ENCODE measurements at regions not wholly inside any gene's neighbourhood (a gene's known extent, or its start where the extent isn't known, plus 50 kb on each side); places are given as distances from the start of the nearest gene placed in this dataset.

DNA sequence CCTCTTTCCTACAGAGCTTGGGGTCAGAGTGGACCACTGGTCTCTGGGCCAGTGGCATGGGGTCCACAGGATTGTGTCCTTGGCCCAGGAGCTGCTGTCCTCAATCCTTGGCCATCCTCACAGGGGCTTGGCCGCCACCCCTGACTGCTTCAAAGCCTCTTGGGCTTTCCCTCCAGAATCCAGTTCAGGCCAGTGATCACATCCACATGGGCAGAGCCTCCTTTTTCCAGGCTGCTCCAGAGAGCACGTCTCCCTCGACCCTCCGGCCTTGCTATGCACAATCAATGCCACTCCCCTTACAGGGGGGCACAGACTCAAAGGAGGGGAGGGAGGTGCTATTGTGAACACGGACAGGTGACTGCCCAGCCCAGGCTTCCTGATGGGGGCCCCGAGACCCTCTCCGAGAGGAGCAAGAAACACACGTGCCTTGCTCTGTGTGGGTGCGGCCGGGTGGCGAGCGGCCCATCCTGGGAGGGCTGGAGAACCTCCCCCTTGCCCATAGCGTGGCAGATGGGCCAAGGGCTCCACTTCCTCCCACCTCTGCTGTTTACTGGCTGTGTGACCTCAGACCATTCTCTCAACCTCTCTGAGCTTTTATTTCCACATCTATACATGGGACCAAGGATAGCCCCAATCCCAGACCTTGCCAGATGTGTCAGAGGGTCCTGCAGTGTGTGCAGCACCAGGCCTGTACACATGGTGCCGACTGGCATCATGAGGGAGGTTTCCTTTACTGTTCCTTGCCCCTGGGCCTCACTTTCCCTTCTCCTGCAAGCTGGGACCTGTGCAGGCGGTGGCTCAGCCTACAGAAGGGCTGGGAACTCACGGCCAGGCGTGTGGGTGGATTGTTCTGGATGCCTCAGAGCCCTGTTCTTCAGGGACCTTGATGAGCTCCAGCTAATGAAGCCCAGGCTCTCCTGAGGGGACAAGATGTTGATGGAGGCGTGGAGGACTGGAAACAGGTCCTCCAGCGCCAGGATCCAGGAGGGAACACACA is 229.0 kb upstream of the GSE1 start:
- DNase-seq: no peak

DNA sequence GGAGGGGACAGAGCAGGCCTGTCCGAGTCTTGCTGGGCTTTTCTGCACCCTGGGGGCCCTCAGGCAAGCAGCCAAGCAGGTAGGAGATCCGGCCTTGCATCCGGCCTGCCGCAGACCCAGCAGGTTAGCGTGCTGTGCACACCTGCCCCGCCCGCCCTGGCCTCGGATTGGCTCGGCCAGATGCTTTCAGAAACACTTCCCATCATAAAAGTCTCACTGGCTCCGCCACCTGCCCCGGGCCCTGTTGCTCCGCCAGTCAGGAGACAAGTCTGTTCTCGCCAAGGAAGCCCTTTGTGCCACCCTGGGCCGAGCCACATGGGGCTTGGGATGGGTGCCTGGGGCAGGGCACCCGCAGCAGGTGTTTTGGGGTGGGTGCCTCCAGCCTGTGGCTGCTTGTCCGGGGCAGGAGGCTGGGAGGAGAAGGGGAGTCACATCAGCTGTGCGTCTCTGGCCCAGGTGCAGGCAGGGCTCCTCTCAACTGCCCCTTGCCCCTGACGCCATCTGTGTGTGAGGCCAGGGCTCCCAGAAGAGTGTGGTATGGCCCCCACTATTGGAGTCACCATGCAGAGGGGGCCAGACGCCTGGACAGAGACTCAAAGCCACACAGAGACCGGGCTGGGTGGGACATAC is 228.2 kb upstream of the GSE1 start:
- DNase-seq: no peak

GRCh38 chr16:85385463-85386331 is 227.4 kb upstream of the GSE1 start:
- DNase-seq: no peak

DNA sequence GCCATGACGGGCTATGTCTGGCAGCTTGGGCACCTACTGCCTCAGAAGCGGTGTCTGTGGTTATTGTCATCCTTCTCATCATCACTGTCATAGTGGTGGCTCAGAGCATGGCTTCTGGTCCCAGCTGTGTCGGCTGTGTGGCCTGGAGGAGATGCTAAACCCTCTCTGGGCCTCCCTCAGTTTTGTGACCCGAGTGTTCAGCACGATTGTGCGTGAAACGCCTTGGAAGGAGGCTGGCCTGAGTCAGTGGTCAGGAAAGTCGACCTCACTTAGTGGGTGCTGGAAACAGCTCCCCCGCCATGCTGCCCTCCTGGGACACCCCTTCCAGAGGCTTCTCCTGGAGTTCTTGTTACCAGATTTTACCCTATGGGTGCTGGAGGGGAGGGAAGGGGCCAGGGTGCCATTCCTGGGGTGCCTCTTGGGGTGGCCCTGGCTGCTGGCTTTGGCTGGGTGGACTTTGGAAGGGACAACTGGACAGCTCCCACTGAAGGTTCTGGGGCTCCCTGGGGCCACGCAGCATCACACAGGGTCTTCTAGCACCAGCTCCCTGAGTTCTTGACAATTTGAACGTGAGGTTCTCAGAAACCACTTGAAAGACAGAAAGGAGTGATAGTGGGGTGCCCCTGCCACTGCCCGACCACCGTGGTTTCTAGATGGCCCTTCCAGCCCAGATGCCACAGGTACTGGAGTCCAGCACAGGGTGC is 226.5 kb upstream of the GSE1 start:
- no peak for DNase-seq

DNA sequence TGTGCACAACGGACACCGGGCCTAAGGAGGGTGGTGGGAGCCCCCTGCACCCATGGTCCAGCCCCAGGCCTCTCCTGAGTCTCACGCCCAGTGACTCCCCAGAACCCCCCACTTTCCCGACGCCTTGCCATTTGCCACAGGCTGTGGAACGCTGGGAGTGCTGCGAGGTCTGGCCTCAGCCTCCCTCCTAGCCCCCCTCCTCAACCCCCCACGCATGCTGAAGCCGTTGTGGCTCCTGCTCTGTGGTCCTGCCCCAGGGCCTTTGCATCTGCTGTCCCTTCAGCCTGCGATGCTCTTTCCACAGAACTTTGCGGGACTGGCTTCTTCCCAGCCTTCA is 226.0 kb upstream of the GSE1 start:
- no peak for DNase-seq

DNA sequence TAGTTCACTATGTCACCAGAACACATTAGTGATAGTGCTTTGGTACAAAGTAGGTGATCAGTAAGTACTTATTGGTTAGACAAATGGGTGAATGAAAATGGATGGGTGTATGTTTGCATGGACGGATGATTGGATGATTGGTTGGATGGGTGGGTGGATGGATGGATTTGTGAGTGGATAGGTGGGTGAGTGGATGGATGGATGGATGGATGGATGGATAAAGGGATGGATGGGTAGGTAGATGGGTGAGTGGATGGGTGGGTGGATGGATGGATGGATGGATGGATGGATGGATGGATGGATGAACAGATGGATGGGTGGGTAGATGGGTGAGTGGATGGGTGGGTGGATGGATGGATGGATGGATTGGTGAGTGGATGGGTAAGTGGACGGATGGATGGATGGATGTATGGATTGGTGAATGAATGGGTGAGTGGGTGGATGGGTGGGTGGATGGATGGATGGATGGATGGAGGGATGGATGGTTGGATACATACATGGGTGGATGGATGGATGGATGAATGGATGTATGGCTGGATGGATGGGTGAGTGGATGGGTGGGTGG is 225.3 kb upstream of the GSE1 start:
- DNase-seq: no peak

- no peak for DNase-seq
Measured at GRCh38 chr16:85389679-85390470, 223.2 kb upstream of the GSE1 start.

GRCh38 chr16:85390511-85391174 is 222.5 kb upstream of the GSE1 start:
- no peak for DNase-seq

- DNase-seq: no peak
Measured at GRCh38 chr16:85391175-85391707, 221.9 kb upstream of the GSE1 start.

DNA sequence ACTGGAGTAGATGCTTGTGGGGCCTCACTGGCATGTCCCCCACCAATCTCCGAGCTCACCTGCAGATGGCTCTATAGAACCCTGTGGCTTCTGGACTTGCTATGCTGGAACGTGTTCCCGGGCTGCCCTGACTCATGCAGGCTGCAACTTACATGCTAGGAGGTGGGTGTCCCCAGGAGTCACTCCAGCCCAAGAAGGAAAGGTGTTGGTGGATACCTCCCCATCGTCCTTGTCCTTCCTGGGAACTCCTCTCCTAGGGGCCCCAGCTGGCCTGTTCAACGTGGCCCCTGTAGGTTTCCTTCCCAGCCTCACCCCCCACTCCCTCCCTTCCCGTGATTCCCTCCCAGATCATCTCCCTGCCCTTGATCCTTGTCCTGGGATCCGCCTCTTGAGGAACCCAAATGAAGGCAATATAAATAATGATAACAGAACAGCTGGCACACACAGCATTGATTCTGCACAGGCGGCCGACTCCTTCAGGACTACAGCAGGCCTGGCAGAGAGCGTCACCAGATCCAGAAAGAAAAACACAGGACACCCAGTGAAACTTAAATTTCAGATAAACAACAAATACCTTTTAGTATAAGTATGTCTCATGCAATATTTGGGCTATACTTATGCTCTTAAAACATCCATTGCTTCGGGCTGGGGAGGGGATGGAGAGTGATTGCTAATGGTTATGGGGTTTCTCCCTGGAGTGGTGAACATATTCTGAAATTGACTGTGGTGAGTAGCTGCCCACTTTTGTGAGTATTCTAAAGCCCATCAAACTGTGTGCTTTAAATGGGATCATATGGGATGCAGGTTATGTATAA is 221.1 kb upstream of the GSE1 start:
- DNase-seq: no peak

DNA sequence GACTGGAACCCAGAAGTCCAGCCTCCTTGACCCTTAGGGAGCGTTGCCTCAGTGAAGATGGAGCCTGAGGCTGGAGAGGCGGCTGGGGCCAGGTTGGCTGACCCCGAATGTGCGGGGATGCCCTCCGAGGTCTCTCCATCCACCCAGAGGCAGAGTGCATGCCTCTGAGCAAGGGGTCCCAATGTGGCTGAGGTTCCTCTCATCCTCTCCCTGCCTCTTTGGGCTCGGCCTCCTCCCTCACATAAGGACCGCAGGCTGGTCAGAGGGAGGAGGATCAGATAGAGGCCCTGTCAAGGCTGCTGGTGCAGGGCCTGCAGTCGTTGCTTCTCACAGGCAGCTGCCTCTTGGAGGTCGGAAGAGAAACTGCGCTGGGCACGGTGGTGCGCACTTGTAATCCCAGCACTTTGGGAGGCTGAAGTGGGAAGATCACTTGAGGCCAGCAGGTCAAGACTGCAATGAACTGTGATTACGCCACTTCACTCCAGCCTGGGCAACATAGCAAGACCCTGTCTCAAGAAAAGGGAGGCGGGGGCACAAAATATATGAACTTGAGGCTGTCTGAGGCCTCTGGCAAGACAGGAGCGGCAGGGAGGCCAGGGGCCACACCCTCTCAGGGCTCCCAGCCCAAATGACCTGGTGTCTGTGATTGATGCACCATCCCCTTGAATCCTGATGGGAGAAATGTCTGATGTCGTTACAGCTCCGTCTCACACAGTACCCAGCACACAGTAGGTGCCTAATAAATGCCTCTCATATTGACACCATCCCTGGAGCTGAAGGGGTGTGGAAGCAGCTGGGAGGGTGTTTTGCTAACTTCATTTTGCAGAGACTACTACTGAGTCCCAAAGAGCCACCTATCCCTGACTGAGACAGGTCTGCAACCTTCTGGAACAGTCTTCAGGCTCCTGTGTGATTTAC is 220.1 kb upstream of the GSE1 start:
- DNase-seq: no peak

DNA sequence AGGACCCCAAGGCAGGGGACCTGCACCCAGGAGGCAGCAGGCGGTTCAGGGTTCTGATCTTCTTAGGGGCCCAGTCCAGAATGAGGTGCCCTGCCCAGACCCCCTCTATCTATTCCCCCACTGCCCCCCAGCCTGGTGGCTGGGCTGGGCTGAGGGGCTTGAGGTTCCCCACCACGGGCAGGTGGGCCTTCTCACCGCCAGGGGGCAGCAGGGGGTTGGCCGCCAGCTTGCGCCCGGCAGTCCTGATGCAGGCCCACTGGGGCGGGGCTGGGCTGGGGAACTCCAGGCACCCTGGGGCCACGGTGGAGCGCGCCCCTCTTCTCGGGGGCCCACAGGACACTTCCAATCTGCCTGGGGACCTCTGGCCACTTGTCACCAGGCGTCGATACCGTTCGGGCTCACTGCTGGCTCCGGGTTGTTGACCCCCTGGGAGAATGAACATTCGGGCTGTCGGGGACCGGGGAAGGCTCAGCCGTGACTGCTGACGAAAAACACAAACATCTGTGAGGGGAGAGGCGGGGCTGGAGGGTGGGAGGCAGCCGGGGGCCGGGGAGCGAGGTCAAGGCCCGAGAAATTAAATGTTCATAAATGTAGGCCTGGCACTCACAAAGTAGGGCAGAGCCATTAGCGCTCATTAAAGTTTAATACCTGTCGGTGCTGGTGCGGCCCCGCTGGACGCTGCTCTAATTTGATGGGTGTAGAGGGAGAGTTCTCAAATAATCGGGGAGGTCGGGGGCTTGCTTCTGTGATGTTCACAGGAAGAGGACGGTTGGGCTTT is 219.3 kb upstream of the GSE1 start:
- peak; percentile 60 for DNase-seq

DNA sequence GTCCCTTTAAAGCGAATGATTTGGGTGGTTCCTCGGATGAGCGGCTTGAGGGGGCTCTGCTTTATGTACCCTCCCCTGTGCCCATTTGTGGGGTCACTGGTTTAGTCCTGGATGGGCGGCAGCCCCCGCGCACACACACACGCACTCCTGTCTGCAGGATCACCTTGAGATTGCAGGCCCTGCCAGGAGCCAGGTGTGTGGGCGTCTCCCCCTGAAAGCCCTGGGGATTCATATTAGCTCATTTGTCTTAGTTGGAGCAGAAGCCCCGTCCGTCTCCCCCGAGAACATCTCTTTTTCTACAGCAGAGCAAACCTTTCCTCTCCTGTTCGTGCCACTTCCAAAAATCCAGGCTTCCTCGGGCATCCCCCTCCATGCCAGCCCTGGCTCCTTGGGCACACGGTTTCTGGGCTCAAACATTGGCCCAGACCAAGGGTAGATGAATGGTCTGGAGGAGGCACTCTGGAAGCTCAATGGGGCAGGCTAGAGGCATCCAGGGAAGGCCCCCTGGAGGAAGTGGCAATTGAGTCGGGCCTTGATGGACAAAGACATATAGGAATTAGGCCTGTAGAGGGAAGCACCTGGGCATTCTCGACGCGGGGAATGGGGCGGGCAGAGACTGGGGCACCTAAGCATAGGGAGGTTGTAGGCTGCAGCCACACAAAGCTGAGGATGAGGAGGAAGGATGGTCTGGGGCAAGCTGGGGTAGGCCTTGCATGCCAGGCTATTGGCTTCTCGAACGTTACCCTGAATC is 218.5 kb upstream of the GSE1 start:
- DNase-seq: no peak

- DNase-seq: no peak
Measured at GRCh38 chr16:85395207-85395912, 217.8 kb upstream of the GSE1 start.

- DNase-seq: no peak
Measured at GRCh38 chr16:85395913-85396878, 216.9 kb upstream of the GSE1 start.

Data from CD4-positive, alpha-beta T cell treated with Interleukin-12 subunit alpha and Interleukin-12 subunit beta, for 1 hour (primary cell).